Right hindlimb (tissue), 1 donor: ENCODE measurements at regions not wholly inside any gene's neighbourhood (a gene's known extent, or its start where the extent isn't known, plus 50 kb on each side); places are given as distances from the start of the nearest gene placed in this dataset.

Experiments used
- DNase-seq: peaks from one replicate; pipeline ENCODE4 v3.0.0-alpha.2; 2018

DNA sequence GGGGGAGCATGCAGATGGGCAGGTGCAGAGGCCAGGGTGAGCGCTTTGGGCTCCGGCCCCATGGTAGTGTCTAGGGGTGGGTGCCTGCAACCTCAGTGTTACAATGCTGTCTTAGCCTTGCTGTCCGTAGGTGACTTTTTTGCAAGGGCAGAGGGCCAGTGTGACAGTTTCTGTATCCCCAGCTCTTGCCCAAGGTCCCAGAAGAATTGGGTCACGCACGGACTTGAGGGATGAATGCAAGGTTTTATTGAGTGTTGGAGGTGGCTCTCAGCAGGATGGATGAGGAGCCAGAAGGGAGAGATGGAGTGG is 492.5 kb downstream of the AGTPBP1 start:
- no peak for DNase-seq

DNA sequence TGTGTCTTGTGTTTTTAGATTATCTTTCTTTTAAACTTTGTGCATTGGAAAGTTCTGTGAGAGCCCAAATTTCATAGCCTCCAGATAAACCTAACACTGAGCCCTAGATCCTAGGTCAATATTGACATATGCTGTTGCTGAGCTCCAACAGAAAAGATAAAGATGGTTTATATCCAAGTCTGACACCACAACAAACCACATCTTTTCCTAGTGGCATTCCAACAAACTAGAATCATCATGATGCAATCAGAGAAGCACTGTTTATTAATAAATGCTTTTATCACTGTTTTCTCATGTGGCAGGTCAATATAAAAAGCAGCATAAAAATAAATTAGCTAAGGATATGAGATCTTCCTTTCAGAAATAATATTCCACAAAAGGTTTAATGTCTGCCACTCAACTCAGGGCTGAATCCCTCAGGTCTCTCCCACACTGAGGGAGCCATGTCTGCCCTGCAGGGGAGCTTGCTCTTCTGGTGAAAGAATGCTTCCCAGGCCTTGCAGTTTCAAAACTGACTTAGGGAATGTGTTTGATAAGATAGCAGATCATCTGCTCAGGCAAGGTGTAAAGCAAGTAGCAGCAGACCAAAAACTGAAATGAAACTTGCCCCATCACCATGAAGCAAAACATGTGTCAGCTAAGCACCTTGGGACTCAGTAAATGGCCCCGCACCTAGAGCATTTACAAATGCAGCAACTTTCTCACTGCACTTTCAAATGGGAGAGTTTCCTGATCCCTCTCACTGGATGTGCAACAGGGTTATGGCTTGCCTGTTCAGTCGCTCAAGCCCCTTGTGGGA is 493.0 kb downstream of the AGTPBP1 start:
- DNase-seq = no peak

DNA sequence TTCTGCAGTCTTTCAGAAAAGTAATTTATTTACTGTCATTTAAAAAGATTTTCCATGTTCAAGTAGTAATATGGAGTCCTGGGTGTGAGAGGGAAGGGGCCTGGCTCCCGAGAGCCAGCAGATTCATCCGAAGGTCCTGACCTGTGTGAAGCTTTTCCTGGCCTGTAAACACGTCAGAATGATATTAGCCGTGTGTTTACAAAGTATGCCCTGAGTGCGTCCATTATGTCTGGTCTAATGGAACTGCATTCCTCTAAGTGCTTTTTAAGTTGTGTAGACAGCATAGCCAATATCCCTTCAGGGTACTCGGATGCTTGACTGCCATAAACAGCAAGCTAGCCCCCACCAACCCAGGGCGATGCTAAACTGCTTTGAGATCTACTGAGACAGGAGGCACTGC is 495.2 kb downstream of the AGTPBP1 start:
- DNase-seq = no peak

GRCh38 chr9:85244856-85245255 is 496.9 kb downstream of the AGTPBP1 start:
- DNase-seq = no peak

- DNase-seq = no peak
Observed at GRCh38 chr9:85243977-85244376, 497.8 kb downstream of the AGTPBP1 start.

- no peak for DNase-seq
Observed at GRCh38 chr9:85237478-85237877, 504.3 kb downstream of the AGTPBP1 start.

- DNase-seq = no peak
Observed at GRCh38 chr9:85230081-85230480, 511.7 kb downstream of the AGTPBP1 start.

- DNase-seq = no peak
Observed at GRCh38 chr9:85228111-85228855, 513.5 kb downstream of the AGTPBP1 start.

DNA sequence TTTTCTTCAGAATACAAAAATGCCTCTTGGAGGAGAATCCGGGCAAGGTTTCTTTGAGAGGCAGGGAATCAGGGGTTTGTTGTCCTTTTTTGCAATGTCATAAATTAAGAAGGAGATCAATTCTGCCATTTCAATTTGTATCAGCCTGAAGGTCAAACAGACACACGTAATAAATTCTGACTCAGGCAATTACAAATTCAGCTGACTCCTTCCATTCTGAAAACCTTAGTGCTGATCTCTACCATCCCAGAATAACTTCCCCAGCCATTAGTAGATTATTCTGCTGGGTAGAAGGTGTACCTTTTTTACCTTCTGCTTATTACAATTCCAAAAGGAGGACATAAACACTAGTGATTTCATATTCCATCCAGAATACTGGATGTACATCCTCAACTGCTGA is 516.6 kb downstream of the AGTPBP1 start:
- DNase-seq = no peak

DNA sequence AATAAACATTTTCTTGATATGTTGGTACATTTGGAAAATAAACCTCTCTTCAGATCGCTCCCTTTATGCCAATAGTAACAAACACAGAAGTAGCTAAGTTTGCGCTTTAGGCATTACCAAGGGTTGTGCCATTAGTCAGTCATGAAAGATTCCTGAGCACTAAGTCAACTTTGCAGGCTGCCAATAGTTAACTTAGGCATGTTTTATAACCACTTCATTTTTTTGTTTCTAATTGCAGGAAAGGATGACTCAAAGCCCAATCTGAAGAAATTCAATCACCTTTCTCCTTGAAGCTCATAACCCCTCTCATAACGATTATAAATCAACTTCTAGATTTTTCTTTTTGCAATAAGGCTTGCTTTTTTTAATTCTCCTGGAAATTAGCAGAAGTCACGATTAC is 517.0 kb downstream of the AGTPBP1 start:
- no peak for DNase-seq

DNA sequence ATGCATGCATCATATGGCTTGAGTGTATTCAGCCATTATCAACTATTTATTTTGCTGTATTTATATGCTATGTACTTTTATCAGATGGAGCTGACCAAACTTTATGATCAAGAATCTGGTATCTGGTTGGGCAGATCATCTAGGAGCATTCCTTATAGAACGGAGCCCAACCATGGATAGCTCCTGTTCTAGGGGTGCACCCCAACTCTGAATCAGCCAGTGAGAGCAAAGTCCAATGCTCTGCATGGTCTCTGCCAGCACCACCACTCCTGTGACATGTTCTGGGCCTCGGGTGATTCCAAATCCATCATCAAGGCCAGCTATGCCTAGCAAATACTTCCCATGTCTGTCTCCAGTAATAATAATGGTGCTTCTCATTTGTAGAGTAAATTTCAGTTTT is 517.5 kb downstream of the AGTPBP1 start:
- DNase-seq = no peak

GRCh38 chr9:85223506-85224125 is 518.1 kb downstream of the AGTPBP1 start:
- no peak for DNase-seq

- DNase-seq = peak; percentile 79
Observed at GRCh38 chr9:85216601-85217000, 525.2 kb downstream of the AGTPBP1 start.

DNA sequence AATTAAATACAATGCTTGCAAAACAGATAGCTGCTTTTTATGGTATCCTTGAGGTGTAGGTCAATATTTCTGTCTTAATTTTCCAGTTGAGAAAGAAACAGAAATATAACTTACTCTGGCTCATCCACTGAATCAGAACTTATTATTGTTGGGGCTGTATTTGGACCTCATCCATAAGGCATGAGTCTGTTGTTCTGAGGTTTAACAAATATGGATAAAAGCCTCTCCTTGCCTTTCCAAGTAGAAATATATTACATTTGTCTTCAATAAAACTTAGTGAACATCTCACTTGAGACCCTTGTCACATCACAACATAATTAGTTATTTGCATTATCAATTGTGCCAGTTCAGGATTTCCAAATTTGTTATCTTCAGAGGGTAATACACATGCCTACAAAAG is 525.8 kb downstream of the AGTPBP1 start:
- DNase-seq = no peak

DNA sequence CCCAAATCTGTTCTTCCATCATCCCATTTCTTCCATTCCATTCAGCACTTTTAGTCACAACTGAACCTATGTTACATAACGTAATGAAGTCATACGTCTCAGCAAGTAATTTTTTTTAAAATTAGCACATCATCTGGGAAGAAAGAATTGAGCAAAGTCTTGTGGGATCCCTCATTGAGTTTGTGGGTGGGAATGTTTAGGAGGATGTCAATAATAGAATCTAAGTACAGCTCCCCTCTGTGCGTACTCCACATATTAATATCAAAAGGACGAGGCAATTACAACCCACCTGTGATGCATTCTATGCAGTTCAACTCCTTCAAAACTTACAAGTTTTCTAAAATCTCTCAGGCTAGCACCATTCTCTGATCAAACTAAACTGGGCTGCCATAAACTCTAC is 526.3 kb downstream of the AGTPBP1 start:
- DNase-seq = no peak

GRCh38 chr9:85213650-85214607 is 527.8 kb downstream of the AGTPBP1 start:
- no peak for DNase-seq

GRCh38 chr9:85212887-85213286 is 528.9 kb downstream of the AGTPBP1 start:
- DNase-seq = no peak

- DNase-seq = no peak
Observed at GRCh38 chr9:85212209-85212608, 529.5 kb downstream of the AGTPBP1 start.

DNA sequence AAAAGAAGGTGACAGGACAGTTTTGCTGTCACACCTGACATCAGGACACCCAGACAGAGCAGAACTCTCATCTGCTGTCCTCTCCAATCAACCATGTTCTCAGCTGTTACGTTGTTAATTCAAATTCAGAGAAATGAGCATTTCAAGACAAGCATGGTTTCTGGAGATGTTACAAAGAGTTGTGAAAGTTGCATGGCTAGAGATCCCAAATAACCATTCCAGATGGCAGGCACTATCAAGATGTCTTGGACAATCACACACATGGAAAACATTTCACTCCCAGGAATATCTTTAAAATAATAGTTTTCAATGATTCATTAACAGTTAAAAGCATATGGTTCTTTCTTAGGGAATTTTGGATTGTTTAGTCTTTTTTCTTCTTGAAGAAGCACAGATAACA is 533.1 kb downstream of the AGTPBP1 start:
- DNase-seq = no peak

GRCh38 chr9:85204176-85204575 is 534.6 kb downstream of the NTRK2 start:
- DNase-seq = no peak

GRCh38 chr9:85202596-85202995 is 533.1 kb downstream of the NTRK2 start:
- no peak for DNase-seq

DNA sequence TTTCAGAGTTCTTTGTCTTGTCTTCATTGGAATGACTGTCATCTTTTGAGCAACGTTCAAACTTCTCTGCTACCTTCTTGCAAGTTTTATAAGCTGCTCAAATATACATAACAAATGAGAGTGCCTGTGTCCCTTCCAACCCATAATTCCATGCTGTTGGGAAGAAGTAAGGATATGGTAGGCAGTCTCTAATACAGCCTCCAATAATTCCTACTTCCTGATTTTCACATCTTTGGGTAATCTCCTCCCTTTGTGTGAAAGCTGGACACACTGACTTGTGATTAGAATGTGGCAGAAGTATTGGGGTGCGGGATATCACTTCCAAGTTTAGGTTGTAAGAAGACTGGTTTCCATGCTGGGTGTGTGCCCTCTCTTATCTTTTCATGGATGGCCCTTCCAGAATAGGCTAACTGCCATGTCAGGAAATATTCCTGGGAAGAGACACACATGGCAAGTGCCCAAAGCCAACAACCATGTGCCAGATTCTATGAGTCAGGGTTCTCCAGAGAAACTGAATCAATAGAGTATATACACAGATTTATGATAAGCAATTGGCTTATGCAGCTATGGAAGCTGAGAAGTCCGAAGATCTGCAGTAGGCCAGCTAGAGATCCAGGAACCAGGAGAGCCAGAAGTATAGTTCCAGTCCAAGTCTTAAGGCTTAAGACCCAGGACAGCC is 531.3 kb downstream of the NTRK2 start:
- DNase-seq = peak; percentile 44
